Coronary artery (tissue), 2 donors: ENCODE measurements at regions not wholly inside any gene's neighbourhood (a gene's known extent, or its start where the extent isn't known, plus 50 kb on each side); places are given as distances from the start of the nearest gene placed in this dataset.

Source experiments
- DNase-seq: peaks from one replicate; pipeline ENCODE4 v3.0.0-alpha.2; 2017; ENCODE audit warnings: low spot score
- H3K27ac ChIP-seq, 2 donors: fragments of 200-600 bp; sonication (generic); one replicate each; pipeline ENCODE4 v1.5.1; 2016 to 2019
- H3K4me3 ChIP-seq: fragments of 200-600 bp; sonication (generic); 2 replicates; pipeline ENCODE4 v1.5.1; 2016; ENCODE audit warnings: mild to moderate bottlenecking, moderate library complexity
- CTCF ChIP-seq: fragments of 200-600 bp; sonication (generic); IDR thresholded peaks from one replicate; pipeline ENCODE4 v1.5.1; 2019; ENCODE audit warnings: antibody characterized with exemption

GRCh38 chr9:89791754-89792153 lies 186.9 kb downstream of the GADD45G start:
- TF ChIP-seq CTCF, result no peak
- no peak overlapping the region for H3K4me3 ChIP-seq
- DNase-seq, result peak; percentile 71
- no peak overlapping the region for H3K27ac ChIP-seq

GRCh38 chr9:89792189-89793123 lies 187.6 kb downstream of the GADD45G start:
- DNase-seq, result peak; percentile 62
- Histone ChIP-seq H3K4me3 (no peak overlapping the region), H3K27ac (no peak overlapping the region)
- TF ChIP-seq CTCF, result no peak

- TF ChIP-seq CTCF, result no peak
- no peak overlapping the region for H3K27ac ChIP-seq
- H3K4me3 ChIP-seq, result no peak overlapping the region
- no peak for DNase-seq
Observed at GRCh38 chr9:89793124-89793495, 188.3 kb downstream of the GADD45G start.

- DNase-seq, result no peak
- H3K4me3 ChIP-seq, result no peak overlapping the region
- no peak for TF ChIP-seq CTCF
- H3K27ac ChIP-seq, result no peak overlapping the region
Observed at GRCh38 chr9:89793551-89793950, 188.7 kb downstream of the GADD45G start.

- H3K4me3 ChIP-seq, result no peak overlapping the region
- no peak overlapping the region for H3K27ac ChIP-seq
- peak; percentile 58 for DNase-seq
- TF ChIP-seq CTCF, result no peak
Observed at GRCh38 chr9:89794918-89795317, 190.1 kb downstream of the GADD45G start.

GRCh38 chr9:89795538-89796195 lies 190.9 kb downstream of the GADD45G start:
- Histone ChIP-seq H3K27ac (no peak overlapping the region), H3K4me3 (no peak overlapping the region)
- peak; percentile 54 for DNase-seq
- no peak for TF ChIP-seq CTCF
